GM12874 (cell line): ENCODE measurements at regions not wholly inside any gene's neighbourhood (a gene's known extent, or its start where the extent isn't known, plus 50 kb on each side); places are given as distances from the start of the nearest gene placed in this dataset.

Experiments
- CTCF ChIP-seq: IDR thresholded peaks from 2 replicates; pipeline ENCODE4 v1.5.1; 2011; ENCODE audit warnings: low read depth, mild to moderate bottlenecking, control low read depth, low read length, moderate library complexity; ENCODE audit not compliant: insufficient read depth

GRCh38 chr15:58283302-58283701, 145.1 kb downstream of the AQP9 start:
- TF ChIP-seq CTCF, result no peak

GRCh38 chr15:58284293-58284692, 146.1 kb downstream of the AQP9 start:
- no peak for TF ChIP-seq CTCF

- no peak for TF ChIP-seq CTCF
Measured at GRCh38 chr15:58285212-58285920, 146.4 kb upstream of the LIPC start.

GRCh38 chr15:58285921-58286278, 145.9 kb upstream of the LIPC start:
- TF ChIP-seq CTCF, result no peak

- no peak for TF ChIP-seq CTCF
Measured at GRCh38 chr15:58286523-58286922, 145.3 kb upstream of the LIPC start.

GRCh38 chr15:58287891-58288290, 143.9 kb upstream of the LIPC start:
- no peak for TF ChIP-seq CTCF

- TF ChIP-seq CTCF, result no peak
Measured at GRCh38 chr15:58288592-58288991, 143.2 kb upstream of the LIPC start.
